Right kidney (tissue), 1 donor: ENCODE measurements at regions not wholly inside any gene's neighbourhood (a gene's known extent, or its start where the extent isn't known, plus 50 kb on each side); places are given as distances from the start of the nearest gene placed in this dataset.
"Not testable (repeated sequence)": the region's sequence is repeated elsewhere in the genome, so short reads cannot be mapped to it uniquely, and the experiment has no call there.

ENCODE experiments used
- DNase-seq: peaks from one replicate; pipeline ENCODE4 v3.0.0-alpha.2; 2016

GRCh38 chr9:2395814-2396612 lies 225.6 kb upstream of the VLDLR start:
- DNase-seq, result no peak

- DNase-seq, result no peak
These were observed 224.8 kb upstream of the VLDLR start for GRCh38 chr9:2396622-2397285.

GRCh38 chr9:2397875-2398274 lies 223.7 kb upstream of the VLDLR start:
- not testable (repeated sequence) for DNase-seq

GRCh38 chr9:2401746-2402145 lies 219.8 kb upstream of the VLDLR start:
- not testable (repeated sequence) for DNase-seq

- no peak for DNase-seq
These were observed 217.9 kb upstream of the VLDLR start for GRCh38 chr9:2403701-2404100.

GRCh38 chr9:2406252-2406651 lies 215.3 kb upstream of the VLDLR start:
- no peak for DNase-seq

- no peak for DNase-seq
These were observed 214.1 kb upstream of the VLDLR start for GRCh38 chr9:2407450-2407849.

GRCh38 chr9:2411459-2412215 lies 209.9 kb upstream of the VLDLR start:
- no peak for DNase-seq

GRCh38 chr9:2413160-2413805 lies 208.3 kb upstream of the VLDLR start:
- DNase-seq, result peak; percentile 26

GRCh38 chr9:2414465-2414864 lies 207.1 kb upstream of the VLDLR start:
- DNase-seq, result no peak

- no peak for DNase-seq
These were observed 206.3 kb upstream of the VLDLR start for GRCh38 chr9:2415326-2415725.

GRCh38 chr9:2417730-2418129 lies 203.9 kb upstream of the VLDLR start:
- DNase-seq, result no peak

- no peak for DNase-seq
These were observed 203.0 kb upstream of the VLDLR start for GRCh38 chr9:2418619-2419018.

- DNase-seq, result no peak
These were observed 202.2 kb upstream of the VLDLR start for GRCh38 chr9:2419347-2419746.

GRCh38 chr9:2420543-2420942 lies 201.0 kb upstream of the VLDLR start:
- no peak for DNase-seq

- DNase-seq, result peak; percentile 40
These were observed 197.0 kb upstream of the VLDLR start for GRCh38 chr9:2424619-2425033.

- no peak for DNase-seq
These were observed 195.9 kb upstream of the VLDLR start for GRCh38 chr9:2425676-2426075.

- no peak for DNase-seq
These were observed 194.3 kb upstream of the VLDLR start for GRCh38 chr9:2427120-2427891.

GRCh38 chr9:2439957-2440356 lies 181.6 kb upstream of the VLDLR start:
- no peak for DNase-seq

- not testable (repeated sequence) for DNase-seq
These were observed 177.7 kb upstream of the VLDLR start for GRCh38 chr9:2443933-2444332.

- no peak for DNase-seq
These were observed 173.3 kb upstream of the VLDLR start for GRCh38 chr9:2448193-2448738.

- no peak for DNase-seq
These were observed 168.5 kb upstream of the VLDLR start for GRCh38 chr9:2453106-2453505.
